ENCODE measurements at regions not wholly inside any gene's neighbourhood (a gene's known extent, or its start where the extent isn't known, plus 50 kb on each side); places are given as distances from the start of the nearest gene placed in this dataset.

DNA sequence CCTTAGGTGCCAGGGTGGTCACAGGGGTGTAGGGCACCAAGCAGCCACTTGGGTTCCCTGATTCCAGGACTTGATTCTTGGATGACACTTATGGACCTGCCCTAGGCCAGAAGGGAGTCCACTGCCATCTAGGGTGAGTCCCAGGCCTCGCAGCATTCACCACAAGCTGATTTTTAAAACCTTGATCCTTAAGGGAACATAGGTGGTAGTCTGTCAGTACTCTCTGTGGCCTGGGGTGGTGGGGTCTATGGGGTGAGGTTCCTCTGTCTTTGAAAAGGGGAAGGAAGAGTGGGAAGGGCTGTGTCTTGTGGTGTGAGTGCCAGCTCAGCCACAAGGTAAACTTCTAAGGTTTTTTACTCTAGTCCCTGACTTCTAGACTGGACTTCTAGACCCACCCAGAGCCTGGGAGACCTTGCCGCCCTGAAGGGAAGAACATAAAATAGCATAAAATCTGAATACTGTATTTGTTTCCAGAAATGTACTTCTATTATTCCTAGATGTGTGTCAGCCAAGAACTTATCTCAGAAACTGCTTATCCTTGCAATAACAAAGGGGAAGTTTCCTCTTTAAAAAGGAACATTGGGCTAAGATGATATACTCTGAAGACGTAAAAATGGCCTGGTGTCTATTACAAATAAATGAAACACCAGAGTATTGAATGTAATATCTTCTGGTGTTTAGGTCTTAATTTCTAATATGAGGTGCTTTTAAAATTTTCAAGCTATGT is 757.3 kb downstream of the LTN1 start:
- Histone ChIP-seq H3K9me3 (ENCODE audit: insufficient read depth, low read length, severe bottlenecking) (no peaks in the 10 kb centered on the region), H4K20me1 (ENCODE audit: insufficient read depth, low read length) (no peaks in the 10 kb centered on the region), H3K79me2 (ENCODE audit: insufficient read depth, low read length) (no peaks in the 10 kb centered on the region), H3K9ac (ENCODE audit: low read depth, low read length) (no peak overlapping the region), H3K4me1 (ENCODE audit: insufficient read depth, low read length) (no peaks in the 10 kb centered on the region), H3K27me3 (ENCODE audit: insufficient read depth, low read length, poor library complexity) (no peaks in the 10 kb centered on the region), H3K4me2 (ENCODE audit: insufficient read depth, low read length) (no peak overlapping the region), H3K4me3 (ENCODE audit: low read depth in 1 of 2, low read length in 2 of 2) (no peak overlapping the region), H2AFZ (ENCODE audit: low read depth, low read length) (no peak overlapping the region), H3K27ac (ENCODE audit: low read length) (no peak overlapping the region), H3K36me3 (ENCODE audit: insufficient read depth, low read length) (no peaks in the 10 kb centered on the region)
- TF ChIP-seq, protein P1, sequence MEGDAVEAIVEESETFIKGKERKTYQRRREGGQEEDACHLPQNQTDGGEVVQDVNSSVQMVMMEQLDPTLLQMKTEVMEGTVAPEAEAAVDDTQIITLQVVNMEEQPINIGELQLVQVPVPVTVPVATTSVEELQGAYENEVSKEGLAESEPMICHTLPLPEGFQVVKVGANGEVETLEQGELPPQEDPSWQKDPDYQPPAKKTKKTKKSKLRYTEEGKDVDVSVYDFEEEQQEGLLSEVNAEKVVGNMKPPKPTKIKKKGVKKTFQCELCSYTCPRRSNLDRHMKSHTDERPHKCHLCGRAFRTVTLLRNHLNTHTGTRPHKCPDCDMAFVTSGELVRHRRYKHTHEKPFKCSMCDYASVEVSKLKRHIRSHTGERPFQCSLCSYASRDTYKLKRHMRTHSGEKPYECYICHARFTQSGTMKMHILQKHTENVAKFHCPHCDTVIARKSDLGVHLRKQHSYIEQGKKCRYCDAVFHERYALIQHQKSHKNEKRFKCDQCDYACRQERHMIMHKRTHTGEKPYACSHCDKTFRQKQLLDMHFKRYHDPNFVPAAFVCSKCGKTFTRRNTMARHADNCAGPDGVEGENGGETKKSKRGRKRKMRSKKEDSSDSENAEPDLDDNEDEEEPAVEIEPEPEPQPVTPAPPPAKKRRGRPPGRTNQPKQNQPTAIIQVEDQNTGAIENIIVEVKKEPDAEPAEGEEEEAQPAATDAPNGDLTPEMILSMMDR (IDR thresholded peaks at IDR 0.05; ENCODE audit: borderline replicate concordance, extremely low read depth, low read length, poor library complexity, severe bottlenecking): no peak
- TF ChIP-seq EZH2 (IDR thresholded peaks at IDR 0.05; ENCODE audit: borderline replicate concordance, low read depth, low read length, severe bottlenecking): no peak
- DNase-seq (no peak), ATAC-seq (ENCODE audit: insufficient read depth, low read depth) (no peak)

DNA sequence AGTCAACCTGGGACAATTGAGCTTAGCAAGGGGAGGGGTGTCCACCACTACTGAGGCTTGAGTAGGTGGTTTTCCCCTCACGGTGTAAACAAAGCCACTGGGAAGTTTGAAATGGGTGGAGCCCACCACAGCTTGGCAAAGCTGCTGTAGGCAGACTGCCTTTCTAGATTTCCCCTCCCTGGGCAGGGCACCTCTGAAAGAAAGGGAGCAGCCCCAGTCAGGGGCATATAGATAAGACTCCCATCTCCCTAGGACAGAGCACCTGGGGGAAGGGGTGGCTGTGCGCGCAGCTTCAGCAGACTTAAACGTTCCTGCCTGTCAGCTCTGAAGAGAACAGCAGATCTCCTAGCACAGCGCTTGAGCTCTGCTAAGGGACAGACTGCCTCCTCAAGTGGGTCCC is 758.4 kb downstream of the LTN1 start:
- Histone ChIP-seq H3K79me2 (ENCODE audit: insufficient read depth, low read length) (no peaks in the 10 kb centered on the region), H3K4me3 (ENCODE audit: low read depth in 1 of 2, low read length in 2 of 2) (no peak overlapping the region), H3K4me1 (ENCODE audit: insufficient read depth, low read length) (no peaks in the 10 kb centered on the region), H3K9me3 (ENCODE audit: insufficient read depth, low read length, severe bottlenecking) (no peaks in the 10 kb centered on the region), H3K4me2 (ENCODE audit: insufficient read depth, low read length) (no peak overlapping the region), H3K9ac (ENCODE audit: low read depth, low read length) (no peak overlapping the region), H3K27me3 (ENCODE audit: insufficient read depth, low read length, poor library complexity) (no peaks in the 10 kb centered on the region), H2AFZ (ENCODE audit: low read depth, low read length) (no peak overlapping the region), H4K20me1 (ENCODE audit: insufficient read depth, low read length) (no peaks in the 10 kb centered on the region), H3K27ac (ENCODE audit: low read length) (no peak overlapping the region), H3K36me3 (ENCODE audit: insufficient read depth, low read length) (no peaks in the 10 kb centered on the region)
- no peak for TF ChIP-seq EZH2 (IDR thresholded peaks at IDR 0.05; ENCODE audit: borderline replicate concordance, low read depth, low read length, severe bottlenecking)
- TF ChIP-seq, protein P1 (IDR thresholded peaks at IDR 0.05; ENCODE audit: borderline replicate concordance, extremely low read depth, low read length, poor library complexity, severe bottlenecking): no peak
- ATAC-seq (ENCODE audit: insufficient read depth, low read depth) (no peak), DNase-seq (no peak)

DNA sequence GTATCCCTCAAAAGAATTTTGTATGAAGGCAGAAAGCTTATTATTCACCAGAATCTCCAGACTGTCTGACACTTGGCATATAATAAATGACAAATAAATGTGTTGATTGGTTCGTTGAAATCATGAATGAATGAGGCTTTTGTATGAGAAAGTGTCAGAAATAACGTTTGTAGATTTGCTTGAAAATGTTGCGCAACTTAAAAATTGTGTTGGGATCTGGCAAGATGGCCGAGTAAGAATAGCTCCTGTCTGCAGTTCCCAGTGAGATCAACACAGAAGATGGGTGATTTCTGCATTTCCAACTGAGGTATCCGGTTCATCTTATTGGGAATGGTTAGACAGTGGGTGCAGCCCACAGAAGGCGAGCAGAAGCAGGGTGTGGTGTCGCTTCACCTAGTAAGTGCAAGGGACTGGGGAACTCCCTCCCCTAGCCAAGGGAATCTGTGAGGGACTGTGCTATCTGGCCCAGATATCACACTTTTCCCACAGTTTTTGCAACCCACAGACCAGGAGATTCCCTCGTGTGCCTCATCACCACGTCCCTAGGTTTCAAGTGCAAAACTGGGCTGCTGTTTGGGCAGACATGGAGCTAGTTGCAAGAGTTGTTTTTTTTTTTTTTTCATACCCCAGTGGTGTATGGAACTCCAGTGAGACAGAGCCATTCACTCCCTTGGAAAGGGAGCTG is 759.0 kb downstream of the LTN1 start:
- Histone ChIP-seq H3K9ac (ENCODE audit: low read depth, low read length) (no peak overlapping the region), H3K79me2 (ENCODE audit: insufficient read depth, low read length) (no peaks in the 10 kb centered on the region), H3K9me3 (ENCODE audit: insufficient read depth, low read length, severe bottlenecking) (no peaks in the 10 kb centered on the region), H2AFZ (ENCODE audit: low read depth, low read length) (no peak overlapping the region), H3K36me3 (ENCODE audit: insufficient read depth, low read length) (no peaks in the 10 kb centered on the region), H3K4me2 (ENCODE audit: insufficient read depth, low read length) (no peak overlapping the region), H3K27ac (ENCODE audit: low read length) (no peak overlapping the region), H3K4me3 (ENCODE audit: low read depth in 1 of 2, low read length in 2 of 2) (no peak overlapping the region), H3K4me1 (ENCODE audit: insufficient read depth, low read length) (no peaks in the 10 kb centered on the region), H3K27me3 (ENCODE audit: insufficient read depth, low read length, poor library complexity) (no peaks in the 10 kb centered on the region), H4K20me1 (ENCODE audit: insufficient read depth, low read length) (no peaks in the 10 kb centered on the region)
- no peak for ATAC-seq (ENCODE audit: insufficient read depth, low read depth)
- DNase-seq: no peak
- TF ChIP-seq, protein P1 (IDR thresholded peaks at IDR 0.05; ENCODE audit: borderline replicate concordance, extremely low read depth, low read length, poor library complexity, severe bottlenecking): no peak
- TF ChIP-seq EZH2 (IDR thresholded peaks at IDR 0.05; ENCODE audit: borderline replicate concordance, low read depth, low read length, severe bottlenecking): no peak
